GM12872 (cell line): ENCODE measurements at regions not wholly inside any gene's neighbourhood (a gene's known extent, or its start where the extent isn't known, plus 50 kb on each side); places are given as distances from the start of the nearest gene placed in this dataset.

Experiments used
- TF ChIP-seq, protein P1 (sequence below): IDR thresholded peaks from 3 replicates; pipeline ENCODE4 v1.5.1; 2011; ENCODE audit warnings: low read depth, mild to moderate bottlenecking, low read length, moderate library complexity; ENCODE audit not compliant: insufficient read depth

DNA sequence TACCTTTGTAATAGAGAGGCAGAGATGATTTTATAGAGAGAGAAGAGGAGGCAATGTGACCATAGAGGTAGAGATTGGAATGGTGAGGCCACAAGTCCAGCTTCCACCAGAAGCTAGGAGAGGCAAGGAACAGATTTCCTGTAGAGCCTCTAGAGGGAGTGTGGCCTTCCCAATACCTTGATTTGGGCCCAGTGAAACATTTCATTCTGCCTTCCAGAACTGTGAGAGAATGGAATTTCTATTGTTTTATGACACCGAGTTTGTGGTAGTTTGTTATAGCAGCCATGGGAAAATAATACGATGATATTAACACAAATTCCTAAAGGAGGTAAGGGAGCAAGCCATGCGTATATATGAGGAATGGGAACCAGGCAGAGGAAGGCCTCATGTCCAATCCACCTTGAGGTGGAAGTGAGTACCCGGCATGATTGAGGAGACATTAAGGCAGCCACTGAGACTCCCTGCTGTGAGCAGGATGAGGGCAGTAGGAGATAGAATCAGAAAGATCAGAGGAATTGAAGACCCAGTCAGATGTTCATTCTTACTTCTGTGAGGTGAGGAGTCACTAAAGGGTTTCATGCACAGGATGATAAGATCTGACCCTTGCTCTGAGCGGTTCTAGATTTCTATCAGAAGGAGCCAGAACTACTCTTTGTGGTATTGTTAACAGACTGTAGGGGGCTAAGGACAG, 636.3 kb upstream of the IMPG1 start:
- TF ChIP-seq, protein P1, sequence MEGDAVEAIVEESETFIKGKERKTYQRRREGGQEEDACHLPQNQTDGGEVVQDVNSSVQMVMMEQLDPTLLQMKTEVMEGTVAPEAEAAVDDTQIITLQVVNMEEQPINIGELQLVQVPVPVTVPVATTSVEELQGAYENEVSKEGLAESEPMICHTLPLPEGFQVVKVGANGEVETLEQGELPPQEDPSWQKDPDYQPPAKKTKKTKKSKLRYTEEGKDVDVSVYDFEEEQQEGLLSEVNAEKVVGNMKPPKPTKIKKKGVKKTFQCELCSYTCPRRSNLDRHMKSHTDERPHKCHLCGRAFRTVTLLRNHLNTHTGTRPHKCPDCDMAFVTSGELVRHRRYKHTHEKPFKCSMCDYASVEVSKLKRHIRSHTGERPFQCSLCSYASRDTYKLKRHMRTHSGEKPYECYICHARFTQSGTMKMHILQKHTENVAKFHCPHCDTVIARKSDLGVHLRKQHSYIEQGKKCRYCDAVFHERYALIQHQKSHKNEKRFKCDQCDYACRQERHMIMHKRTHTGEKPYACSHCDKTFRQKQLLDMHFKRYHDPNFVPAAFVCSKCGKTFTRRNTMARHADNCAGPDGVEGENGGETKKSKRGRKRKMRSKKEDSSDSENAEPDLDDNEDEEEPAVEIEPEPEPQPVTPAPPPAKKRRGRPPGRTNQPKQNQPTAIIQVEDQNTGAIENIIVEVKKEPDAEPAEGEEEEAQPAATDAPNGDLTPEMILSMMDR, result no peak

DNA sequence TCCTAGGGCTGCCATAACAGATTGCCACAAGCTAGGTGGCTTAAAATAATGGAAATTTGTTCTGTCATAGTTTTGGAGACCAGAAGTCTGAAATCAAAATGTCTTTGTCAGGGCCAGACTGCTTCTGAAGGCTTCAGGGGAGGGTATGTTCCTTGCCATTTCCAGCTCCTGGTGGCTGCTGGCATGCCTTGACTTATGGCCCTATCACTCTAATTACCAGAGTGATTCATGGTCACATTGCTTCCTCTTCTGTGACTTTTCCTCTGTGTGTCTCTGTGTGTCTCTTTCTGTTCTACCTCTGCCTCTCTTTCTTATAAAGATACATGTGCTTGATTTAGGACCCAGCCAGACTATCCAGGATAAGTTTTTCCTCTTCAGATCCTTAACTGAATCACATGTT, 635.2 kb upstream of the IMPG1 start:
- TF ChIP-seq, protein P1, result no peak

DNA sequence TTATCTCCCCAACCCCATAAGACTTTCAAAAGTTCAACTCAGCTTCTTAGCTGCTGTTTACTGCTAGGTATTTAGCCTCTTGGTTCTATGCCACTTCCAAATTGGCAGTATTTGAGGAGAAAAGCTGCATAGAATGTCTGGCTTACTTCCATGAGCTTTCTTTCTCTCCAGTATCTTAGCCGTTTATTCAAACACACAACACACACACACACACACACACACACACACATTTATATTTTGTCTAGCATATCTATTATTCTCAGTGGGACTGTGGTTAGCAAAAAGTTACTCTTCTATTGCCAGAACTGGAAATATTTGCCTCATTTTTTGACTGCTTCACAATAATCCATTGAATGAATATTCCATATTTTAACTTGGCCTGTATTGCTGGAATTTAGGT, 634.2 kb upstream of the IMPG1 start:
- TF ChIP-seq, protein P1, result no peak

DNA sequence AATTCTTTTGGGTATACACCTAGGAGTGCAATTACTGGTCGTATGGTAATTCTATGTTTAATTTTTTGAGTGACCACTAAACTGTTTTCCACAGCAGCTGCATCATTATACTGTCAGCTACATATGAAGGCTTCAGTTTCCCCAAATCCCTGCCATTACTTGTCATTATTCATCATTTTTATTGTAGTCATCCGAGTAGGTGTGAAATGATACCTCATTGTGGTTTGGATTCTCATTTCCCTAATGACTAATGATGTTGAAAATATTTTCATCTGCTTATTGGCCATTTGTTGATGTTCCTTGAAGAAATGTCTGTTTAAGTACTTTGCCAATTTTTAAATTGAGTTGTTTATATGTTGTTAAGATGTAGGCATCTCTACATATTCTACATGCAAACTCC, 633.6 kb upstream of the IMPG1 start:
- TF ChIP-seq, protein P1, result no peak

DNA sequence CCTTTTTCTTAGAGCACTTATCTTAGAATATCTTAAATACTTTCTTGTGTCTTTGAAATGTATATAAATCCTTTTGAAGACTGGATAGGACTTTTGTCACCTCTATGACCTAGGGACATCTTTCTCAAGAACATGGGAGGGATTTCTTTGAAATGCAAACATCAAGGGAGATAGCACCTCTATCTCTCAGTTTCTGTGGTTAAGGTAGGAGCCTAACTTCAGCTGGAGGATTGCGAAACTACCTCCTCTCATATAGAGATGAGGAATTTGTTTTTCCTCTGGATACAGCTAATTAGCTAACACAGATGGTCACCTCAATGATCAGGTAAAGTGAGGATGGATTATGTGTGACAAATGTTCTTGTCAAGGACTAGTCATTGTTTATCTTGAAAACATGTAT, 631.3 kb upstream of the IMPG1 start:
- TF ChIP-seq, protein P1, result no peak

DNA sequence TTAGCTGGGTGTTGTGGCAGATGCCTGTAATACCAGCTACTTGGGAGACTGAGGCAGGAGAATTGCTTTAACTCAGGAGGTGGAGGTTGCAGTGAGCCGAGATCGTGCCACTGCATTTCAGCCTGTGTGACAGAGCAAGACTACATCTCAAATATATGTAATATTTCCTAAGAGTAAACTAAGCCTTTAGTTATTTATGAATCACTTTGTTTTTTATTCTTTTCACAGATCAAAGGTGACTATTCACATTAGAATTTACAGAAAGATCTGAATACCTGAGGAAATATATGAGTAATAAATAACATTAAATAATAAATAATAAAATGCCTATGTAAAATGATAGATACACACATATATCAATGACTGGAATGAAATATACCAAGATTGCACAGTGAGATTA, 630.8 kb upstream of the IMPG1 start:
- TF ChIP-seq, protein P1, result no peak

DNA sequence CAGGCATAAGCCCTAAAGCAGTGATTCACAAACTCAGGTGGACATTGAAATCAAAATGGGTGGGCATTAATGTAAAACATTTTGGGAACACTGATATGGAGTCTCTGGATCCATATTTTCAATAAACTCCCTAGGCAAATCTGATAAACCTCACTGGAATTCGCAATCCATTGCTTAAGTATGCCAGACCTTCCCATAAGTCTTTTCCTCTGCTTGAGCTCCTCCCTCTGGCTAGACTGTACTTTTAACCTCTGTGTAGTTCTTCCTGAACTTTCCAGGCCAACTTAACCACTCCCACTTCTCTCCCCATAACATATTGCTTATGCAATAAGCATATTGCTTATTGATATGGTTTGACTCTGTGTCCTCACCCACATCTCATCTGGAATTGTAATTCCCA, 629.7 kb upstream of the IMPG1 start:
- TF ChIP-seq, protein P1, result no peak
